Epithelial cell of prostate (primary cell): ENCODE measurements at regions not wholly inside any gene's neighbourhood (a gene's known extent, or its start where the extent isn't known, plus 50 kb on each side); places are given as distances from the start of the nearest gene placed in this dataset.

Experiments used
- DNase-seq: peaks from one replicate; pipeline ENCODE4 v3.0.0-alpha.2; 2011; ENCODE audit warnings: low read depth, low spot score
- H3K27ac ChIP-seq: fragments of 450-650 bp; 2 replicates; pipeline ENCODE4 v1.5.1; 2017; ENCODE audit warnings: mild to moderate bottlenecking

GRCh38 chr20:60937585-60937984, 314.5 kb upstream of the CDH4 start:
- no peak overlapping the region for H3K27ac ChIP-seq
- no peak for DNase-seq

- no peak overlapping the region for H3K27ac ChIP-seq
- no peak for DNase-seq
Observed at GRCh38 chr20:60941379-60941778, 310.7 kb upstream of the CDH4 start.

GRCh38 chr20:60947819-60948218, 304.2 kb upstream of the CDH4 start:
- no peak overlapping the region for H3K27ac ChIP-seq
- DNase-seq = no peak

GRCh38 chr20:60948224-60948623, 303.8 kb upstream of the CDH4 start:
- no peak overlapping the region for H3K27ac ChIP-seq
- DNase-seq = no peak

- H3K27ac ChIP-seq = no peak overlapping the region
- no peak for DNase-seq
Observed at GRCh38 chr20:60950561-60950960, 301.5 kb upstream of the CDH4 start.

- no peak for DNase-seq
- no peak overlapping the region for H3K27ac ChIP-seq
Observed at GRCh38 chr20:60950974-60951373, 301.1 kb upstream of the CDH4 start.

- no peak overlapping the region for H3K27ac ChIP-seq
- DNase-seq = no peak
Observed at GRCh38 chr20:60952861-60953260, 299.2 kb upstream of the CDH4 start.

GRCh38 chr20:60953321-60953720, 298.7 kb upstream of the CDH4 start:
- no peak for DNase-seq
- H3K27ac ChIP-seq = no peak overlapping the region

- no peak for DNase-seq
- no peak overlapping the region for H3K27ac ChIP-seq
Observed at GRCh38 chr20:60955706-60956105, 296.4 kb upstream of the CDH4 start.

- no peak for DNase-seq
- H3K27ac ChIP-seq = no peak overlapping the region
Observed at GRCh38 chr20:60956194-60956593, 295.9 kb upstream of the CDH4 start.

GRCh38 chr20:60957621-60958020, 294.4 kb upstream of the CDH4 start:
- no peak overlapping the region for H3K27ac ChIP-seq
- DNase-seq = no peak

GRCh38 chr20:60959971-60960370, 292.1 kb upstream of the CDH4 start:
- DNase-seq = no peak
- no peak overlapping the region for H3K27ac ChIP-seq

- no peak overlapping the region for H3K27ac ChIP-seq
- DNase-seq = no peak
Observed at GRCh38 chr20:60960500-60960899, 291.6 kb upstream of the CDH4 start.

GRCh38 chr20:60961551-60961950, 290.5 kb upstream of the CDH4 start:
- no peak overlapping the region for H3K27ac ChIP-seq
- DNase-seq = no peak

- no peak overlapping the region for H3K27ac ChIP-seq
- DNase-seq = no peak
Observed at GRCh38 chr20:60962367-60963045, 289.6 kb upstream of the CDH4 start.

- no peak for DNase-seq
- H3K27ac ChIP-seq = no peak overlapping the region
Observed at GRCh38 chr20:60963146-60963545, 288.9 kb upstream of the CDH4 start.

GRCh38 chr20:60964911-60965310, 287.1 kb upstream of the CDH4 start:
- DNase-seq = no peak
- no peak overlapping the region for H3K27ac ChIP-seq

- no peak for DNase-seq
- no peak overlapping the region for H3K27ac ChIP-seq
Observed at GRCh38 chr20:60966031-60966430, 286.0 kb upstream of the CDH4 start.

GRCh38 chr20:60966766-60967165, 285.3 kb upstream of the CDH4 start:
- DNase-seq = no peak
- no peak overlapping the region for H3K27ac ChIP-seq

- no peak for DNase-seq
- H3K27ac ChIP-seq = no peak overlapping the region
Observed at GRCh38 chr20:60967431-60968316, 284.4 kb upstream of the CDH4 start.

GRCh38 chr20:60968853-60969720, 283.0 kb upstream of the CDH4 start:
- H3K27ac ChIP-seq = no peak overlapping the region
- DNase-seq = no peak
